NCI-H187 (cell line): ENCODE measurements at regions not wholly inside any gene's neighbourhood (a gene's known extent, or its start where the extent isn't known, plus 50 kb on each side); places are given as distances from the start of the nearest gene placed in this dataset.
"Not testable (repeated sequence)": the region's sequence is repeated elsewhere in the genome, so short reads cannot be mapped to it uniquely, and the experiment has no call there.

Experiments
- DNase-seq, 2 experiments: peaks; one replicate each; lab custom pipeline; 2025; lab: John Stamatoyannopoulos, UW

GRCh38 chrX:115402299-115402698 lies 112.8 kb downstream of the LUZP4 start:
- no peak for DNase-seq

- no peak for DNase-seq
Measured at GRCh38 chrX:115408771-115409400, 119.4 kb downstream of the LUZP4 start.

- no peak for DNase-seq
Measured at GRCh38 chrX:115409551-115409950, 120.0 kb downstream of the LUZP4 start.

GRCh38 chrX:115410731-115411428 lies 121.4 kb downstream of the LUZP4 start:
- no peak for DNase-seq

- DNase-seq, result no peak
Measured at GRCh38 chrX:115413246-115413878, 123.8 kb downstream of the LUZP4 start.

- no peak for DNase-seq
Measured at GRCh38 chrX:115419069-115419468, 129.6 kb downstream of the LUZP4 start.

- no peak for DNase-seq
Measured at GRCh38 chrX:115423086-115423485, 133.6 kb downstream of the LUZP4 start.

- no peak for DNase-seq
Measured at GRCh38 chrX:115425359-115425758, 135.6 kb upstream of the PLS3 start.

GRCh38 chrX:115427861-115428410 lies 133.0 kb upstream of the PLS3 start:
- no peak for DNase-seq

- not testable (repeated sequence) for DNase-seq
Measured at GRCh38 chrX:115434834-115435233, 126.1 kb upstream of the PLS3 start.

- no peak for DNase-seq
Measured at GRCh38 chrX:115437841-115438595, 123.0 kb upstream of the PLS3 start.

- no peak for DNase-seq
Measured at GRCh38 chrX:115448146-115448545, 112.8 kb upstream of the PLS3 start.

GRCh38 chrX:115449742-115450141 lies 111.2 kb upstream of the PLS3 start:
- DNase-seq, result no peak

- DNase-seq, result no peak
Measured at GRCh38 chrX:115452251-115452650, 108.7 kb upstream of the PLS3 start.

GRCh38 chrX:115459883-115460880 lies 100.8 kb upstream of the PLS3 start:
- no peak for DNase-seq

- no peak for DNase-seq
Measured at GRCh38 chrX:115462406-115462805, 98.6 kb upstream of the PLS3 start.

- no peak for DNase-seq
Measured at GRCh38 chrX:115467961-115468360, 93.0 kb upstream of the PLS3 start.

GRCh38 chrX:115472131-115472530 lies 88.8 kb upstream of the PLS3 start:
- no peak for DNase-seq

- no peak for DNase-seq
Measured at GRCh38 chrX:115486510-115486909, 74.5 kb upstream of the PLS3 start.

GRCh38 chrX:115487608-115488007 lies 73.4 kb upstream of the PLS3 start:
- no peak for DNase-seq

- no peak for DNase-seq
Measured at GRCh38 chrX:115490814-115491213, 70.2 kb upstream of the PLS3 start.
